ENCODE measurements at regions not wholly inside any gene's neighbourhood (a gene's known extent, or its start where the extent isn't known, plus 50 kb on each side); places are given as distances from the start of the nearest gene placed in this dataset.

DNA sequence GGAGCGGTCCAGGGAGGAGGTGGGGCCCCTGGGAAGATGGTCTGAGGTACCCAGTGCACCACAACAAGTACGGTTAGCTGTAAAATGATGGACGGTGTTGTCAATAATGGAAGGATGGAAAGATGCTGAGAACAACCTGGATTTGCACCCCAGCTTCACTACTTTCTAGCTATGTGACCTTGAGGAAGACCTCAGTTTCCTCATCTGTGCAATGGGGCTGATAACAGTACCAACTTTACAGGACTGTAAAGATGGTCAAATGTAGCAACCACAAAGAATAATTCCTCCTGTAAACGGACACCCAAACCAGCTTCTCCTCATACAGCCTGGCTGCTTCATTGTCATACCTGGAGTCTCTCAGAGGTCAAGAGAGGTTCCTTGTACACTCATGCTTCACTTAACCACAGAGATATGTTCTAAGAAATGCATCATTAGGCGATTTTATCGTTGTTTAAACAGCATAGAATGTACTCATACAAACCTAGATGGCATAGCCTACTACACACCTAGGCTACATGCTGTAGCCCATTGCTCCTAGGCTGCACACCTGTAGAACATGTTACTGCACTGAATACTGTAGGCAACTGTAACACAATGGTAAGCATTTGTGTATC lies 65.5 kb upstream of the LMO2 start:
- TF ChIP-seq, protein P1, sequence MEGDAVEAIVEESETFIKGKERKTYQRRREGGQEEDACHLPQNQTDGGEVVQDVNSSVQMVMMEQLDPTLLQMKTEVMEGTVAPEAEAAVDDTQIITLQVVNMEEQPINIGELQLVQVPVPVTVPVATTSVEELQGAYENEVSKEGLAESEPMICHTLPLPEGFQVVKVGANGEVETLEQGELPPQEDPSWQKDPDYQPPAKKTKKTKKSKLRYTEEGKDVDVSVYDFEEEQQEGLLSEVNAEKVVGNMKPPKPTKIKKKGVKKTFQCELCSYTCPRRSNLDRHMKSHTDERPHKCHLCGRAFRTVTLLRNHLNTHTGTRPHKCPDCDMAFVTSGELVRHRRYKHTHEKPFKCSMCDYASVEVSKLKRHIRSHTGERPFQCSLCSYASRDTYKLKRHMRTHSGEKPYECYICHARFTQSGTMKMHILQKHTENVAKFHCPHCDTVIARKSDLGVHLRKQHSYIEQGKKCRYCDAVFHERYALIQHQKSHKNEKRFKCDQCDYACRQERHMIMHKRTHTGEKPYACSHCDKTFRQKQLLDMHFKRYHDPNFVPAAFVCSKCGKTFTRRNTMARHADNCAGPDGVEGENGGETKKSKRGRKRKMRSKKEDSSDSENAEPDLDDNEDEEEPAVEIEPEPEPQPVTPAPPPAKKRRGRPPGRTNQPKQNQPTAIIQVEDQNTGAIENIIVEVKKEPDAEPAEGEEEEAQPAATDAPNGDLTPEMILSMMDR (IDR thresholded peaks at IDR 0.05; ENCODE audit: extremely low read depth in 1 of 2, insufficient read depth in 1 of 2, low read depth in 1 of 2, low read length in 2 of 2) = no peak
- TF ChIP-seq EZH2 (IDR thresholded peaks at IDR 0.05; ENCODE audit: borderline replicate concordance, low read depth, low read length, severe bottlenecking) = no peak
- no peak for TF ChIP-seq POLR2AphosphoS5 (IDR thresholded peaks at IDR 0.05; ENCODE audit: insufficient read depth, low read depth, low read length)
- no peak for TF ChIP-seq POLR2A (IDR thresholded peaks at IDR 0.05; ENCODE audit: low read depth, low read length)
- TF ChIP-seq JUN (IDR thresholded peaks at IDR 0.05; ENCODE audit: borderline replicate concordance, insufficient read depth, insufficient read length, low read depth) = no peak
- TF ChIP-seq FOS (IDR thresholded peaks at IDR 0.05; ENCODE audit: borderline replicate concordance, insufficient read depth, low read length) = no peak
- TF ChIP-seq, protein P2, sequence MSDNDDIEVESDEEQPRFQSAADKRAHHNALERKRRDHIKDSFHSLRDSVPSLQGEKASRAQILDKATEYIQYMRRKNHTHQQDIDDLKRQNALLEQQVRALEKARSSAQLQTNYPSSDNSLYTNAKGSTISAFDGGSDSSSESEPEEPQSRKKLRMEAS (IDR thresholded peaks at IDR 0.05; ENCODE audit: insufficient read depth, insufficient read length) = no peak
- no peak for TF ChIP-seq MYC (IDR thresholded peaks at IDR 0.05; ENCODE audit: low read depth, low read length)
